GM23338 (cell line): ENCODE measurements at regions not wholly inside any gene's neighbourhood (a gene's known extent, or its start where the extent isn't known, plus 50 kb on each side); places are given as distances from the start of the nearest gene placed in this dataset.

Source experiments
- ATAC-seq: fragments of 200-7000 bp; cut with Tn5 transposase; 3 replicates; pipeline ENCODE4 v1.9.1; 2020
- DNase-seq: peaks from one replicate; pipeline ENCODE4 v3.0.0-alpha.2; 2015; ENCODE audit warnings: low spot score
- H2AFZ ChIP-seq: fragments of 200-600 bp; sonication (generic); 2 replicates; pipeline ENCODE4 v1.8.0; 2016; ENCODE audit warnings: antibody characterized with exemption, mild to moderate bottlenecking, moderate library complexity
- H3F3A ChIP-seq: fragments of 200-600 bp; sonication (generic); replicated peaks from 2 replicates; pipeline ENCODE4 v1.8.0; 2017; ENCODE audit warnings: antibody characterized with exemption, mixed run types, low read depth
- H3K27ac ChIP-seq: fragments of 200-600 bp; sonication (generic); 2 replicates; pipeline ENCODE4 v1.6.1; 2016; ENCODE audit warnings: low read depth
- H3K27me3 ChIP-seq: fragments of 200-600 bp; sonication (generic); 2 replicates; pipeline ENCODE4 v1.8.0; 2016; ENCODE audit warnings: mild to moderate bottlenecking, mixed run types, moderate library complexity; ENCODE audit not compliant: insufficient read depth
- H3K36me3 ChIP-seq: fragments of 200-600 bp; sonication (generic); 2 replicates; pipeline ENCODE4 v1.8.0; 2016; ENCODE audit warnings: mild to moderate bottlenecking; ENCODE audit not compliant: insufficient read depth
- H3K4me1 ChIP-seq: fragments of 200-600 bp; sonication (generic); 2 replicates; pipeline ENCODE4 v1.8.0; 2016; ENCODE audit warnings: mild to moderate bottlenecking, moderate library complexity; ENCODE audit not compliant: insufficient read depth
- H3K4me2 ChIP-seq: fragments of 200-600 bp; sonication (generic); 2 replicates; pipeline ENCODE4 v1.7.1; 2017; ENCODE audit warnings: mixed run types
- H3K4me3 ChIP-seq: fragments of 200-600 bp; sonication (generic); 2 replicates; pipeline ENCODE4 v1.6.1; 2016; ENCODE audit warnings: mixed run types
- H3K79me2 ChIP-seq: fragments of 200-600 bp; sonication (generic); replicated peaks from 2 replicates; pipeline ENCODE4 v1.8.0; 2017; ENCODE audit warnings: mild to moderate bottlenecking; ENCODE audit not compliant: insufficient read depth
- H3K9me2 ChIP-seq: fragments of 200-600 bp; sonication (generic); 2 replicates; pipeline ENCODE4 v1.8.0; 2017; ENCODE audit not compliant: insufficient read depth
- H4K20me1 ChIP-seq: fragments of 200-600 bp; sonication (generic); replicated peaks from 2 replicates; pipeline ENCODE4 v1.8.0; 2017; ENCODE audit warnings: mild to moderate bottlenecking; ENCODE audit not compliant: insufficient read depth
- H3K27ac Mint-ChIP-seq: 2 replicates; pipeline ENCODE4 v1.8.0; 2020; ENCODE audit warnings: inconsistent platforms, mild to moderate bottlenecking, moderate library complexity, mixed read lengths
- H3K27me3 Mint-ChIP-seq: 3 replicates; pipeline ENCODE4 v1.8.0; 2022; ENCODE audit warnings: low read depth, mild to moderate bottlenecking, moderate library complexity, mixed read lengths, inconsistent platforms; ENCODE audit not compliant: insufficient read depth, poor library complexity
- H3K36me3 Mint-ChIP-seq: 3 replicates; pipeline ENCODE4 v1.8.0; 2021; ENCODE audit warnings: low read depth, mild to moderate bottlenecking, inconsistent platforms, moderate library complexity, mixed read lengths
- H3K4me1 Mint-ChIP-seq: 3 replicates; pipeline ENCODE4 v1.8.0; 2020; ENCODE audit warnings: mild to moderate bottlenecking, inconsistent platforms, mixed read lengths
- H3K4me3 Mint-ChIP-seq: 3 replicates; pipeline ENCODE4 v1.8.0; 2021; ENCODE audit warnings: moderate library complexity, mild to moderate bottlenecking, inconsistent platforms, mixed read lengths
- H3K9me3 Mint-ChIP-seq: 3 replicates; pipeline ENCODE4 v1.8.0; 2020; ENCODE audit warnings: moderate library complexity, mild to moderate bottlenecking, inconsistent platforms, mixed read lengths
- CREB1 ChIP-seq: fragments of 250-450 bp; sonication (Bioruptor Pico); IDR thresholded peaks from 2 replicates; pipeline ENCODE4 v1.5.0; 2020; ENCODE audit warnings: low read depth, mild to moderate bottlenecking, moderate library complexity
- ETS1 ChIP-seq: IDR thresholded peaks from 2 replicates; pipeline ENCODE4 v1.6.1; 2016; ENCODE audit warnings: antibody characterized with exemption
- EZH2 ChIP-seq: fragments of 200-600 bp; sonication (generic); IDR thresholded peaks from one replicate; pipeline ENCODE4 v1.8.0; 2017; ENCODE audit warnings: antibody characterized with exemption, mild to moderate bottlenecking, low read depth; ENCODE audit not compliant: unreplicated experiment
- EZH2phosphoT487 ChIP-seq: fragments of 200-600 bp; sonication (generic); IDR thresholded peaks from one replicate; pipeline ENCODE4 v1.8.1; 2018; ENCODE audit warnings: antibody characterized with exemption; ENCODE audit not compliant: unreplicated experiment
- JUNB ChIP-seq: IDR thresholded peaks from one replicate; pipeline ENCODE4 v1.6.1; 2016; ENCODE audit warnings: antibody characterized with exemption; ENCODE audit not compliant: unreplicated experiment
- POLR2AphosphoS5 ChIP-seq: IDR thresholded peaks from 2 replicates; pipeline ENCODE4 v1.6.1; 2016; ENCODE audit warnings: antibody characterized with exemption, low read depth
- REST ChIP-seq: IDR thresholded peaks from one replicate; pipeline ENCODE4 v1.6.1; 2018; ENCODE audit warnings: antibody characterized with exemption; ENCODE audit not compliant: unreplicated experiment
- STAT1 ChIP-seq: IDR thresholded peaks from one replicate; pipeline ENCODE4 v1.6.1; 2016; ENCODE audit warnings: antibody characterized with exemption; ENCODE audit not compliant: unreplicated experiment
- ZNF114 ChIP-seq: fragments of 250-450 bp; sonication (Bioruptor Pico); IDR thresholded peaks from 2 replicates; pipeline ENCODE4 v1.5.0; 2020; ENCODE audit warnings: mild to moderate bottlenecking, moderate library complexity
- ZNF331 ChIP-seq: fragments of 250-450 bp; sonication (Bioruptor Pico); IDR thresholded peaks from 2 replicates; pipeline ENCODE4 v1.5.0; 2020; ENCODE audit warnings: low read depth, mild to moderate bottlenecking, moderate library complexity

- TF ChIP-seq ZNF114 (CRISPR knock-in tag) (no peak), JUNB (no peak), REST (no peak), CREB1 (CRISPR knock-in tag) (no peak), ZNF331 (CRISPR knock-in tag) (no peak), EZH2phosphoT487 (no peak)
Observed at GRCh38 chr9:18362166-18362565, 111.8 kb upstream of the ADAMTSL1 start (continued).

GRCh38 chr9:18362901-18363685, 110.9 kb upstream of the ADAMTSL1 start:
- Histone ChIP-seq H2AFZ (no peak overlapping the region), H3K4me2 (no peak overlapping the region)
- H3K27ac Mint-ChIP-seq = no peak overlapping the region

More at GRCh38 chr9:18362901-18363685, 110.9 kb upstream of the ADAMTSL1 start:
- no peak for DNase-seq
- Mint-ChIP-seq H3K4me1 (peaks cover 9% of the 10 kb centered on the region; the same call in 2 of the 3 replicates), H3K9me3 (no peaks in the 10 kb centered on the region), H3K27me3 (no peaks in the 10 kb centered on the region), H3K36me3 (no peaks in the 10 kb centered on the region), H3K4me3 (no peak overlapping the region)
- no peak overlapping the region for H3K27ac ChIP-seq
- H3K27me3 ChIP-seq = no peaks in the 10 kb centered on the region
- H3F3A ChIP-seq = no peaks in the 10 kb centered on the region
- no peaks in the 10 kb centered on the region for H3K79me2 ChIP-seq
- TF ChIP-seq ZNF114 (CRISPR knock-in tag) (no peak), ETS1 (no peak), POLR2AphosphoS5 (no peak), CREB1 (CRISPR knock-in tag) (no peak), REST (no peak), STAT1 (no peak), EZH2 (no peak)
- ATAC-seq = no peak
- H3K36me3 ChIP-seq = no peaks in the 10 kb centered on the region
- peaks cover 28% of the 10 kb centered on the region for H3K4me1 ChIP-seq
- peaks cover 4% of the 10 kb centered on the region; the same call in 1 of the 2 replicates for H3K9me2 ChIP-seq
- no peaks in the 10 kb centered on the region for H4K20me1 ChIP-seq
- H3K4me3 ChIP-seq = no peak overlapping the region
